Retinal pigment epithelial cell (primary cell): ENCODE measurements at regions not wholly inside any gene's neighbourhood (a gene's known extent, or its start where the extent isn't known, plus 50 kb on each side); places are given as distances from the start of the nearest gene placed in this dataset.

Experiments
- DNase-seq: peaks from one replicate; pipeline ENCODE4 v3.0.0-alpha.2; 2010; ENCODE audit warnings: low read depth
- H3K4me3 ChIP-seq: 2 replicates; pipeline ENCODE4 v1.5.1; 2011; ENCODE audit warnings: mild to moderate bottlenecking, low read length, control low read depth, moderate library complexity
- TF ChIP-seq, protein P1 (sequence below): conservative IDR thresholded peaks from 2 replicates; pipeline ENCODE4 v1.5.1; 2011; ENCODE audit warnings: low read depth, low read length, control low read depth, inconsistent platforms

DNA sequence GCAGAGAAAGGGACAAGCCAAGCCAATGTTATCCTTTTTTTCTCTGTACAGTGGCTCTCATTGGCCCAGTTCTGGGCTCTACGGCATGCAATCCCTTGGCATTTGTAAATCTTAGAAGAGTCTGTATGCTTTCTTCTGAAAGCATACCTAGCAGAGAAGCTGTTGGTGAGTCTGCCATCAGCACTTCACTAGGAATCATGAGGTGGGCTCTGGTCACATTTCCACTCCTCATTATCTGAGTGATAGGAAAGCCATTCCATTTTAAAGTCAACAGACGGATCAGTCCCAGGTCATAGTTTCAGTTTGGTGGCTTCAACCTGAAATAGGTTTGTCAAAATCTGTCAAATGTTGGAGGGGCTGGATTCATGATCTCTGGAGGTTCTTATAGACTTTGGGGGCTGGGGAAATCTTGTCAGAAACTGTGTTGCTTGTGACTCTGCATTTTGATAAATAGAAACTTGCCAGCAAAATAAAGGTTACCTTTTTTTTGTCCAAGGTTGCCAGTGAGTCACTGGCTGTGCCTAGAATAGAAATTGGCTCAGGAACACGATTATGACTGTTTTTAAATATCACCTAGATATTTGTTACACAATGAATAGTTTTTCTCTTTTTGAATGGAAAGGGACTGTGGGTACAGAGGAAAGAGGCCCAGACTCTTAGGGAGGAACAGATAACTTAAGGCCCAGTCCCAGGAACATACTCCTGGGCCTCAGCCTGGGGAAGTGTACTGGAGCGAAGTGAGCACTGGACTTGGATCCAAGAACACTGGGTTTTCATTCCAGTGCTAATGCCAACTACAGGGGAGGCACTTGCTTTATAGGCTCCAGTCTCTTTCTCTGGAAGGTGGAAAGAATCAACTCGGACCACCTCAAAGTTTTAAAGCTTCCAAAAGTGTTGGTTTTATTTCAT is 183.1 kb downstream of the NMUR2 start:
- TF ChIP-seq, protein P1, sequence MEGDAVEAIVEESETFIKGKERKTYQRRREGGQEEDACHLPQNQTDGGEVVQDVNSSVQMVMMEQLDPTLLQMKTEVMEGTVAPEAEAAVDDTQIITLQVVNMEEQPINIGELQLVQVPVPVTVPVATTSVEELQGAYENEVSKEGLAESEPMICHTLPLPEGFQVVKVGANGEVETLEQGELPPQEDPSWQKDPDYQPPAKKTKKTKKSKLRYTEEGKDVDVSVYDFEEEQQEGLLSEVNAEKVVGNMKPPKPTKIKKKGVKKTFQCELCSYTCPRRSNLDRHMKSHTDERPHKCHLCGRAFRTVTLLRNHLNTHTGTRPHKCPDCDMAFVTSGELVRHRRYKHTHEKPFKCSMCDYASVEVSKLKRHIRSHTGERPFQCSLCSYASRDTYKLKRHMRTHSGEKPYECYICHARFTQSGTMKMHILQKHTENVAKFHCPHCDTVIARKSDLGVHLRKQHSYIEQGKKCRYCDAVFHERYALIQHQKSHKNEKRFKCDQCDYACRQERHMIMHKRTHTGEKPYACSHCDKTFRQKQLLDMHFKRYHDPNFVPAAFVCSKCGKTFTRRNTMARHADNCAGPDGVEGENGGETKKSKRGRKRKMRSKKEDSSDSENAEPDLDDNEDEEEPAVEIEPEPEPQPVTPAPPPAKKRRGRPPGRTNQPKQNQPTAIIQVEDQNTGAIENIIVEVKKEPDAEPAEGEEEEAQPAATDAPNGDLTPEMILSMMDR = no peak
- no peak overlapping the region for H3K4me3 ChIP-seq
- no peak for DNase-seq

DNA sequence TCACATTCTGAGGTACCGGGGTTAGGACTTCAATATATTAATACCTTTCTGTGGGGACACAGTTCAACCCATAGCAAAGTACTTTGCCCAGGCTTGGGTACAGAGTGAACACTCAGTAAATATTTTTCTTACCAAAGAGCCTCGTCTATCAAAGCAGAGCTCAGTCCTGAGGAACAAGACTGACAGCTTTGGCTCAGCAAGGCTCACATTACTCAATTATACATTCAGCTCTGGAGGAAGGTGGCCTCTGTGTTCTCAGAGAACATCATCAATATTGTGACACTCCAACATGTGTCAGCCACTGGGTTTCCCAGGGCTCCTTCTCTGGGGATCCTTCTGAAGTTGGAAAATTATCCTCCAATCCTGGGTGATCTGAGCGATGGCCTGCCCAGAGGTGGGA is 186.4 kb downstream of the NMUR2 start:
- H3K4me3 ChIP-seq = no peak overlapping the region
- TF ChIP-seq, protein P1 = no peak
- DNase-seq = no peak

DNA sequence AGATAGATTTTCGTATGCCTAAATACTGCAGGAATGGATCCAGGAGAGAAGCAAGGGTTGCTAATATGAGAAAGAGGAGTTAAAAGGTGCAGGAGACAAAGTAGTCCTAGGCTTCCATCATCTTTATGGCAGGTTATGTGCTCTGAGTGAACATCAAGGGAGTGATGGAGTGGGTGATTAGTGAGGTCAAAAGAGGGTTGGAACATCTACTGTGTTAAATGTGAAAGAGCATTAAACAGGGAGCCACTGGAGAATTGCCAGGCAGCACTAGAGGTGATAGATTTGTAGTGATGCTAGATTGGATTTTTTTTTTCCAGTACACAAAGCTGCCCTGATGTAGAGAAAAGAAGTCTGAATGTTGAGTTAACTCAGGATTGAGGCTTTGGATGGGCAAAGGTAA is 199.3 kb downstream of the NMUR2 start:
- no peak overlapping the region for H3K4me3 ChIP-seq
- no peak for DNase-seq
- TF ChIP-seq, protein P1 = no peak

DNA sequence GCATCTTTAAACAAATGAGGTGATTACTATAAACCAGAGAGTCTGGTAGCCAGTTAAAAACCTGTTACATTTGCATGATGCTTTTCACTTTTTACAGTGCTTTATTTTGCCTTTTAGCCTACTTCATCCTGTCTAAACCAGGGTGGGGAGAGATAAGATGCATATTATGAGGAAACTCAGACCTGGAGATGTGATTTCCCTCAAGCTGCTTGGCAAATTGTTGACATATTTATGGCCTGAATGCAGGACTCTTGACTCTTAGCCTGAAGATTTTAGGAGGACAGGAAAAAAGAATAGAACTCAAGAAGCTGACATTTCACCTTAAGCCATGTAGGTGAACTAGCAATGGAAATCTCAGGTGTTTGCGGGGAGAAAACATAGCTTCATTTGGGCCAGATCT is 202.8 kb downstream of the NMUR2 start:
- TF ChIP-seq, protein P1 = no peak
- no peak overlapping the region for H3K4me3 ChIP-seq
- DNase-seq = no peak

DNA sequence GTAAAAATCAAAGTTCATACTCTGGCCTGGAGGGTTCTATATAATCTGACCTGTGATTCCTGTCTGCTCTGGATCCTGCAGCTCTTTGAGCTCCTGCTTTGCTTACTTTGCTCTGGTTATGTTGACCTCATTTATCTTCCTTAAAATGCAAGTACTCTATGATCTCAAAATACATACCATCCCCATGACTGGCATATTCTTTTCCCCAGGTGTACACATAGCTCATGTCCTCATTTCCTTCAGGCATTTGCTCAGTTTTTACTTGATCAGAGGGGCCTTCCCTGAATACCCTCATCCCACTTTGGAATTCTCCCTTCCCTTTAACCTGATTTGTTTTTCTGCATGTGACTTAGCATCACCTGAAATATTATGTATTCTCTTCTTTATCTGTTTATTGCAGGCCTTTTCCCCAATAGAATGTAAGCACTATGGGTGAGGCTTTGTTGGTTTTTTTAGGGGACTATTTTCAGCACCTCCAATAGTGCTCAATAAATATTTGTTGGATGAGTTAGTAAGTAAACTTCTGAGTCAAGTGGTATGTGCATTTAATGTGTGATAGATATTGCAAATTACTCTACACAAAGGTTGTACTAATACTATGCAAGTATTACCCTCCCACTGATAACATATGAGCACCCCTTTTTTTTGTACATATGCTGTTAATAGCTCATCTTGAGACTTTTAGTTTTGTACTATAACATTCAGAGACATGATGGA is 211.5 kb downstream of the NMUR2 start:
- DNase-seq = no peak

DNA sequence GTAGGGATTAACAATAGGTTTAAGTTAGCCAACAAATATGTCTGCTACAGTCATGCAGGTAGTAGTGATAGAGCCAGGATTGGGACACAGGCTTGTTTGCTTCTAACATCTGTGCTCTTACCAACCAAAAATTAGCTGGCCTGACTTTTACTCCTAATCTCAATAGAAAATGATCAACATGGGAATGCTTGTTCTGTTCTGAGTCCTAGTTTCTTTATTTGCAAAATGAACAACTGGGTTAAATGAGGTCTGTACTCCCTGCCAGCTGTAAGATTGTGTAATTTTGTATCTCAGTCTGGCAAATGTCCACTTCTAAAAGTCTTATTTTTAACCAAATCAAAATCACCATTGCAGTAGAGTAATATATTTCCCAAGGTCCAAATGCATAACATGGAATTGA is 216.8 kb downstream of the NMUR2 start:
- TF ChIP-seq, protein P1 = no peak
- DNase-seq = no peak
- no peak overlapping the region for H3K4me3 ChIP-seq

More for the DNA sequence above, 211.5 kb downstream of the NMUR2 start:
- TF ChIP-seq, protein P1 = no peak
- H3K4me3 ChIP-seq = no peak overlapping the region
